PFSK-1 (cell line): ENCODE measurements at regions not wholly inside any gene's neighbourhood (a gene's known extent, or its start where the extent isn't known, plus 50 kb on each side); places are given as distances from the start of the nearest gene placed in this dataset.

Experiments used
- FOXP2 ChIP-seq: optimal IDR thresholded peaks from 2 replicates; pipeline ENCODE3; 2011; ENCODE audit warnings: borderline replicate concordance, control low read depth, inconsistent platforms; ENCODE audit not compliant: insufficient read depth; ENCODE audit errors: extremely low read length, extremely low read depth
- POLR2AphosphoS5 ChIP-seq: IDR thresholded peaks from 2 replicates; pipeline ENCODE4 v1.6.1; 2012; ENCODE audit warnings: low read depth, mild to moderate bottlenecking, control low read depth, low read length, moderate library complexity
- REST ChIP-seq, 2 experiments: IDR thresholded peaks; 2 replicates each; pipeline versions ENCODE4 v1.6.1 to v1.8.0; 2011 to 2012; ENCODE audit warnings: low read depth in 2 of 2, low read length in 2 of 2, control low read depth in 1 of 2, inconsistent platforms in 1 of 2, mild to moderate bottlenecking in 1 of 2, moderate library complexity in 1 of 2; ENCODE audit not compliant: insufficient read depth in 1 of 2
- SIN3A ChIP-seq: IDR thresholded peaks from 2 replicates; pipeline ENCODE4 v1.6.1; 2012; ENCODE audit warnings: mild to moderate bottlenecking, low read length, moderate library complexity, borderline replicate concordance; ENCODE audit not compliant: insufficient read depth
- TAF1 ChIP-seq: IDR thresholded peaks from 2 replicates; pipeline ENCODE4 v1.6.1; 2012; ENCODE audit warnings: low read length, control low read depth, borderline replicate concordance; ENCODE audit not compliant: insufficient read depth

- TF ChIP-seq FOXP2 (no peak), REST (IDR thresholded peaks at IDR 0.05; ENCODE audit: insufficient read depth in 1 of 2, low read depth in 2 of 2, low read length in 2 of 2) (no peak), TAF1 (no peak), POLR2AphosphoS5 (no peak)
Measured at GRCh38 chr9:108766626-108767161, 89.1 kb downstream of the ACTL7B start.

DNA sequence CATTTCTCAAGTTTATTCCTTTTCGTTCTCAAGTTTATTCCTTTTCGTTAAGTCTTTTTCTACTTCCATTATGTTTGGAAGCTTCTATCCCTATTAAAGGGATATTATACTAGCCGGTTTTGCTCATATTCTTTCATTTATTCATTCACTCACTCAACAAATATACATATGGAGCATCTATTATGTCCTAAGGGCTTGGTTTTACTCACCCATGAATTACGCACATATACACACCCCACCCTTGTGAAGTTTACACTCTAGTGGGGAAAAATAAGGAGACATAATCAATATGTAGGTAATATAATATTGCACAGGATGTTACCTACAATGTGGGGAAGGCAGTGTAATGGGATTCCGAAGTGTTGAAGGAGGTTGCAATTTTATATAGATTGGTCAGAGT is 90.5 kb downstream of the ACTL7B start:
- TF ChIP-seq SIN3A = no peak
- TF ChIP-seq TAF1 = no peak
- TF ChIP-seq POLR2AphosphoS5 = no peak
- TF ChIP-seq REST (IDR thresholded peaks at IDR 0.05; ENCODE audit: insufficient read depth in 1 of 2, low read depth in 2 of 2, low read length in 2 of 2) = no peak
- no peak for TF ChIP-seq FOXP2

DNA sequence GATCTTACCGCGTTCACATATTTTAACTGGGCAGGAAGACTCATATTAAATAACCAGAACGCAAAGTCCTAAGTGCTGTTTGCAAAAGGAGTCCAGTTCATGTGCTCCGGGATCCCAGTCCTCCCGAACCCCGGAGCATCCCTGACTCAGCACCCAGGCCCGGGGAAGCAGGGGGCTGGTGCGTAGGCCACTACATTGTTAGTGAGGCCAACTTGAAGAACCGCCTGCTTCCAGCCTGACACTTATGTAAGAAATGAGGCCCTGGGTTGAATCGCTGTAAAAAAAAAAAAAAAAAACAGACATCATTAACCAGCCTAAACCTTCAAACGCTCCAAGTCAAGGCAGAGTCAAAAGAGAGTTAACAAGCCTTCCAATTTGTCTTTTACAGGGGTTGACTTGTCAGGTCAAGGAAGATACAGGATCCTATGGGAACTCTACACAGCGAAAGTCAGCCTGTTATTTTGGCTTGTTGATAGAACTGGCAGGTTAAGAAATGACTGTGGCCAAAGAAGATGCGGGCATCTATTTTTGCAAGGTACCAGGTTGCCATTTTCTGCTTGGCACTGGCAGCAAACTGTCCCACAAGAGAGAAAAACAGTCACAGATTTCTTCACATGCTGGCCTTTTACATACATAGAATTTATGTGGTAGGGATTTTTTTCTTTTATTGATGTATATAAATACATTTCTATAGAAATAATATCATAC is 93.3 kb downstream of the ACTL7B start:
- TF ChIP-seq POLR2AphosphoS5 (no peak), REST (IDR thresholded peaks at IDR 0.05; ENCODE audit: insufficient read depth in 1 of 2, low read depth in 2 of 2, low read length in 2 of 2) (no peak), FOXP2 (no peak), TAF1 (no peak), SIN3A (no peak)

- TF ChIP-seq SIN3A (no peak), POLR2AphosphoS5 (no peak), TAF1 (no peak), FOXP2 (no peak), REST (IDR thresholded peaks at IDR 0.05; ENCODE audit: insufficient read depth in 1 of 2, low read depth in 2 of 2, low read length in 2 of 2) (no peak)
Measured at GRCh38 chr9:108761655-108762347, 94.0 kb downstream of the ACTL7B start.
